GM19043 (cell line): ENCODE measurements at regions not wholly inside any gene's neighbourhood (a gene's known extent, or its start where the extent isn't known, plus 50 kb on each side); places are given as distances from the start of the nearest gene placed in this dataset.
A peak's percentile ranks its signal among the peaks of the same experiment; 100 is the strongest.
"Not testable (repeated sequence)": the region's sequence is repeated elsewhere in the genome, so short reads cannot be mapped to it uniquely, and the experiment has no call there.

Experiments
- ATAC-seq: cut with Tn5 transposase; IDR thresholded peaks from one replicate; pipeline ENCODE4 v1.9.1; 2021; ENCODE audit warnings: low read depth; ENCODE audit not compliant: unreplicated experiment

- not testable (repeated sequence) for ATAC-seq
Measured at GRCh38 chrX:80508083-80508482, 87.8 kb downstream of the TENT5D start.

GRCh38 chrX:80511969-80512760 lies 91.9 kb downstream of the TENT5D start:
- no peak for ATAC-seq

- no peak for ATAC-seq
Measured at GRCh38 chrX:80512924-80513323, 92.7 kb downstream of the TENT5D start.

GRCh38 chrX:80513625-80514024 lies 93.4 kb downstream of the TENT5D start:
- no peak for ATAC-seq

GRCh38 chrX:80537096-80537495 lies 116.8 kb downstream of the TENT5D start:
- no peak for ATAC-seq

- no peak for ATAC-seq
Measured at GRCh38 chrX:80550722-80551121, 130.5 kb downstream of the TENT5D start.

GRCh38 chrX:80556148-80556547 lies 135.9 kb downstream of the TENT5D start:
- ATAC-seq = no peak

GRCh38 chrX:80572636-80573035 lies 152.4 kb downstream of the TENT5D start:
- ATAC-seq = no peak

GRCh38 chrX:80573275-80573674 lies 153.0 kb downstream of the TENT5D start:
- ATAC-seq = no peak

- not testable (repeated sequence) for ATAC-seq
Measured at GRCh38 chrX:80574486-80575086, 154.3 kb downstream of the TENT5D start.

- ATAC-seq = no peak
Measured at GRCh38 chrX:80576267-80576666, 156.0 kb downstream of the TENT5D start.

GRCh38 chrX:80576806-80577533 lies 156.7 kb downstream of the TENT5D start:
- ATAC-seq = no peak

GRCh38 chrX:80578517-80579105 lies 158.4 kb downstream of the TENT5D start:
- peak; percentile 63 for ATAC-seq

- not testable (repeated sequence) for ATAC-seq
Measured at GRCh38 chrX:80590992-80591391, 170.7 kb downstream of the TENT5D start.

GRCh38 chrX:80602036-80602860 lies 182.0 kb downstream of the TENT5D start:
- no peak for ATAC-seq
